Esophagus squamous epithelium (tissue), 4 donors: ENCODE measurements at regions not wholly inside any gene's neighbourhood (a gene's known extent, or its start where the extent isn't known, plus 50 kb on each side); places are given as distances from the start of the nearest gene placed in this dataset.

ENCODE experiments used
- POLR2A ChIP-seq, 4 donors: fragments of 450-650 bp; IDR thresholded peaks; one replicate each; pipeline ENCODE4 v1.6.1; 2017; ENCODE audit warnings: antibody characterized with exemption in 4 of 4, mild to moderate bottlenecking in 4 of 4, moderate library complexity in 3 of 4
- TF ChIP-seq, protein P1 (sequence below), 6 experiments: fragments of 450-650 bp in 4 of 6; fragments of 200-600 bp in 2 of 6; sonication (generic) in 2 of 6; IDR thresholded peaks; one replicate each; pipeline ENCODE4 v1.5.1; 2016 to 2019; ENCODE audit warnings: antibody characterized with exemption in 6 of 6, mild to moderate bottlenecking in 4 of 6, moderate library complexity in 4 of 6

DNA sequence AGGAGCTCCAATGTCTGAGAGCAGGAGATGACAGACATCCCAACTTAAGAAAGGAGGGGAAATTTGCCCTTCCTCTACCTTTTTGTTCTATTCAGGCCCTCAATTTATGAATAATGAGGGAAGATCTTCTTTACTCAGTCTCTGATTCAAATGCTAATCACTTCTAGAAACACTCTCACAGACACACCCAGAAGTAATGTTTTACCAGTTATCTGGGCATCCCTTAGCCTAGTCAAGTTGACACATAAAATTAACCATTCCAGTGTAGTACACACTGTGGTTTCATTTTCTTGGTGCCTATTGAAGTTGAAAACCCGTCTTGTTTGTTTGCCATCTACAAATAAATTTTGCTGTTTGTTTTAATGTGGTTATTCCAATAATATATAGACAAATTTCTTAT, 167.6 kb downstream of the PCSK1 start:
- TF ChIP-seq, protein P1, sequence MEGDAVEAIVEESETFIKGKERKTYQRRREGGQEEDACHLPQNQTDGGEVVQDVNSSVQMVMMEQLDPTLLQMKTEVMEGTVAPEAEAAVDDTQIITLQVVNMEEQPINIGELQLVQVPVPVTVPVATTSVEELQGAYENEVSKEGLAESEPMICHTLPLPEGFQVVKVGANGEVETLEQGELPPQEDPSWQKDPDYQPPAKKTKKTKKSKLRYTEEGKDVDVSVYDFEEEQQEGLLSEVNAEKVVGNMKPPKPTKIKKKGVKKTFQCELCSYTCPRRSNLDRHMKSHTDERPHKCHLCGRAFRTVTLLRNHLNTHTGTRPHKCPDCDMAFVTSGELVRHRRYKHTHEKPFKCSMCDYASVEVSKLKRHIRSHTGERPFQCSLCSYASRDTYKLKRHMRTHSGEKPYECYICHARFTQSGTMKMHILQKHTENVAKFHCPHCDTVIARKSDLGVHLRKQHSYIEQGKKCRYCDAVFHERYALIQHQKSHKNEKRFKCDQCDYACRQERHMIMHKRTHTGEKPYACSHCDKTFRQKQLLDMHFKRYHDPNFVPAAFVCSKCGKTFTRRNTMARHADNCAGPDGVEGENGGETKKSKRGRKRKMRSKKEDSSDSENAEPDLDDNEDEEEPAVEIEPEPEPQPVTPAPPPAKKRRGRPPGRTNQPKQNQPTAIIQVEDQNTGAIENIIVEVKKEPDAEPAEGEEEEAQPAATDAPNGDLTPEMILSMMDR (IDR thresholded peaks at IDR 0.05): no peak
- TF ChIP-seq POLR2A (IDR thresholded peaks at IDR 0.05): no peak
